ENCODE measurements at regions not wholly inside any gene's neighbourhood (a gene's known extent, or its start where the extent isn't known, plus 50 kb on each side); places are given as distances from the start of the nearest gene placed in this dataset.
"Not testable (repeated sequence)": the region's sequence is repeated elsewhere in the genome, so short reads cannot be mapped to it uniquely, and the experiment has no call there.

GRCh38 chr1:105088166-105088565 is 1338.5 kb downstream of the AMY1C start:
- DNase-seq (ENCODE audit: low read depth): no peak
- H3K4me3 ChIP-seq (ENCODE audit: low read depth, low read length): no peak overlapping the region
- no peak for TF ChIP-seq CTCF (conservative IDR thresholded peaks at IDR 0.05; ENCODE audit: low read depth, low read length)

- DNase-seq (ENCODE audit: low read depth); H3K4me3 ChIP-seq (ENCODE audit: low read depth, low read length): not testable (repeated sequence)
Measured at GRCh38 chr1:105093893-105094292, 1344.2 kb downstream of the AMY1C start.

GRCh38 chr1:105100102-105100501 is 1350.4 kb downstream of the AMY1C start:
- DNase-seq (ENCODE audit: low read depth): no peak
- no peak overlapping the region for H3K4me3 ChIP-seq (ENCODE audit: low read depth, low read length)
- no peak for TF ChIP-seq CTCF (conservative IDR thresholded peaks at IDR 0.05; ENCODE audit: low read depth, low read length)

- no peak overlapping the region for H3K4me3 ChIP-seq (ENCODE audit: low read depth, low read length)
- DNase-seq (ENCODE audit: low read depth): no peak
- TF ChIP-seq CTCF (conservative IDR thresholded peaks at IDR 0.05; ENCODE audit: low read depth, low read length): no peak
Measured at GRCh38 chr1:105101261-105101660, 1351.6 kb downstream of the AMY1C start.

- no peak for TF ChIP-seq CTCF (conservative IDR thresholded peaks at IDR 0.05; ENCODE audit: low read depth, low read length)
- no peak overlapping the region for H3K4me3 ChIP-seq (ENCODE audit: low read depth, low read length)
- no peak for DNase-seq (ENCODE audit: low read depth)
Measured at GRCh38 chr1:105102371-105102770, 1352.7 kb downstream of the AMY1C start.

- DNase-seq (ENCODE audit: low read depth): no peak
- TF ChIP-seq CTCF (conservative IDR thresholded peaks at IDR 0.05; ENCODE audit: low read depth, low read length): no peak
- no peak overlapping the region for H3K4me3 ChIP-seq (ENCODE audit: low read depth, low read length)
Measured at GRCh38 chr1:105122041-105122440, 1372.3 kb downstream of the AMY1C start.

- TF ChIP-seq CTCF (conservative IDR thresholded peaks at IDR 0.05; ENCODE audit: low read depth, low read length): peak; percentile 44
- no peak overlapping the region for H3K4me3 ChIP-seq (ENCODE audit: low read depth, low read length)
- no peak for DNase-seq (ENCODE audit: low read depth)
Measured at GRCh38 chr1:105137543-105138457, 1388.1 kb downstream of the AMY1C start.
